Colonic mucosa (tissue), 4 donors: ENCODE measurements at regions not wholly inside any gene's neighbourhood (a gene's known extent, or its start where the extent isn't known, plus 50 kb on each side); places are given as distances from the start of the nearest gene placed in this dataset.

Experiments
- DNase-seq: peaks from one replicate; pipeline ENCODE4 v3.0.0-alpha.2; 2020
- H3K27ac ChIP-seq: fragments of 200-600 bp; one replicate; pipeline ENCODE4 v1.8.0; 2021
- H3K27me3 ChIP-seq: fragments of 200-600 bp; one replicate; pipeline ENCODE4 v1.8.0; 2021
- H3K36me3 ChIP-seq: fragments of 200-600 bp; one replicate; pipeline ENCODE4 v1.8.0; 2021
- H3K4me1 ChIP-seq: fragments of 200-600 bp; one replicate; pipeline ENCODE4 v1.8.0; 2021; ENCODE audit warnings: mild to moderate bottlenecking
- H3K4me3 ChIP-seq: fragments of 200-600 bp; one replicate; pipeline ENCODE4 v1.8.0; 2021
- H3K9ac ChIP-seq, 2 donors: one replicate each; pipeline ENCODE4 v1.7.0; 2013; ENCODE audit warnings: control low read depth in 2 of 2, low read depth in 2 of 2, low read length in 2 of 2
- H3K9me3 ChIP-seq: fragments of 200-600 bp; one replicate; pipeline ENCODE4 v1.8.0; 2021
- CTCF ChIP-seq: fragments of 200-600 bp; IDR thresholded peaks from one replicate; pipeline ENCODE4 v1.8.0; 2022; ENCODE audit warnings: antibody characterized with exemption, mild to moderate bottlenecking
- intact Hi-C: fragments of 100-400 bp; cut with DNase I; formaldehyde crosslinking; loops from one replicate; pipeline ENCODE4 v1.14.1; 2022
- donor health status: healthy.
- donor health status: DM: no; HTN: no; CAD: no.
- donor health status: DM: no; HTN: no; CAD: no.

GRCh38 chr1:69195136-69195535 lies 372.6 kb upstream of the LRRC7 start:
- no peak for TF ChIP-seq CTCF
- no peak overlapping the region for H3K27ac ChIP-seq
- no peak for DNase-seq
- intact Hi-C loops: no loop called here
- no peak overlapping the region for H3K4me3 ChIP-seq
- H3K4me1 ChIP-seq: no peaks in the 10 kb centered on the region
- no peaks in the 10 kb centered on the region for H3K9me3 ChIP-seq
- no peaks in the 10 kb centered on the region for H3K36me3 ChIP-seq
- H3K27me3 ChIP-seq: no peaks in the 10 kb centered on the region
- H3K9ac ChIP-seq: no peak overlapping the region

- DNase-seq: no peak
- no peaks in the 10 kb centered on the region for H3K4me1 ChIP-seq
- no peak for TF ChIP-seq CTCF
- H3K27me3 ChIP-seq: no peaks in the 10 kb centered on the region
- no peak overlapping the region for H3K9ac ChIP-seq
- H3K4me3 ChIP-seq: no peak overlapping the region
- intact Hi-C loops: no loop called here
- H3K36me3 ChIP-seq: no peaks in the 10 kb centered on the region
- no peaks in the 10 kb centered on the region for H3K9me3 ChIP-seq
- H3K27ac ChIP-seq: no peak overlapping the region
Measured at GRCh38 chr1:69196071-69196470, 371.7 kb upstream of the LRRC7 start.

- intact Hi-C loops: no loop called here
- H3K9ac ChIP-seq: no peak overlapping the region
- H3K27me3 ChIP-seq: no peaks in the 10 kb centered on the region
- no peak overlapping the region for H3K4me3 ChIP-seq
- H3K27ac ChIP-seq: no peak overlapping the region
- H3K9me3 ChIP-seq: no peaks in the 10 kb centered on the region
- no peak for TF ChIP-seq CTCF
- H3K36me3 ChIP-seq: no peaks in the 10 kb centered on the region
- no peaks in the 10 kb centered on the region for H3K4me1 ChIP-seq
- no peak for DNase-seq
Measured at GRCh38 chr1:69197816-69198215, 369.9 kb upstream of the LRRC7 start.

- intact Hi-C loops: no loop called here
- no peak for TF ChIP-seq CTCF
Measured at GRCh38 chr1:69201716-69202115, 366.0 kb upstream of the LRRC7 start.

GRCh38 chr1:69203166-69203565 lies 364.6 kb upstream of the LRRC7 start:
- TF ChIP-seq CTCF: no peak
- no peak overlapping the region for H3K9ac ChIP-seq
- no peak overlapping the region for H3K27ac ChIP-seq
- no peak for DNase-seq
- no peak overlapping the region for H3K4me3 ChIP-seq
- no peaks in the 10 kb centered on the region for H3K36me3 ChIP-seq
- H3K27me3 ChIP-seq: no peaks in the 10 kb centered on the region
- no peaks in the 10 kb centered on the region for H3K4me1 ChIP-seq
- intact Hi-C loops: no loop called here
- no peaks in the 10 kb centered on the region for H3K9me3 ChIP-seq

More at GRCh38 chr1:69201716-69202115, 366.0 kb upstream of the LRRC7 start:
- Histone ChIP-seq H3K9ac (no peak overlapping the region), H3K4me3 (no peak overlapping the region), H3K27me3 (no peaks in the 10 kb centered on the region), H3K27ac (no peak overlapping the region), H3K36me3 (no peaks in the 10 kb centered on the region), H3K9me3 (no peaks in the 10 kb centered on the region), H3K4me1 (no peaks in the 10 kb centered on the region)
- DNase-seq: no peak

- DNase-seq: no peak
- H3K27ac ChIP-seq: no peak overlapping the region
- intact Hi-C loops: no loop called here
- no peak overlapping the region for H3K9ac ChIP-seq
- H3K36me3 ChIP-seq: no peaks in the 10 kb centered on the region
- H3K4me1 ChIP-seq: no peaks in the 10 kb centered on the region
- TF ChIP-seq CTCF: no peak
- no peaks in the 10 kb centered on the region for H3K27me3 ChIP-seq
- no peaks in the 10 kb centered on the region for H3K9me3 ChIP-seq
- no peak overlapping the region for H3K4me3 ChIP-seq
Measured at GRCh38 chr1:69213644-69214043, 354.1 kb upstream of the LRRC7 start.
